GM21737 (cell line): ENCODE measurements at regions not wholly inside any gene's neighbourhood (a gene's known extent, or its start where the extent isn't known, plus 50 kb on each side); places are given as distances from the start of the nearest gene placed in this dataset.

ENCODE experiments used
- ATAC-seq: cut with Tn5 transposase; IDR thresholded peaks from one replicate; pipeline ENCODE4 v1.9.1; 2021; ENCODE audit warnings: mild to moderate bottlenecking, moderate library complexity; ENCODE audit not compliant: unreplicated experiment

DNA sequence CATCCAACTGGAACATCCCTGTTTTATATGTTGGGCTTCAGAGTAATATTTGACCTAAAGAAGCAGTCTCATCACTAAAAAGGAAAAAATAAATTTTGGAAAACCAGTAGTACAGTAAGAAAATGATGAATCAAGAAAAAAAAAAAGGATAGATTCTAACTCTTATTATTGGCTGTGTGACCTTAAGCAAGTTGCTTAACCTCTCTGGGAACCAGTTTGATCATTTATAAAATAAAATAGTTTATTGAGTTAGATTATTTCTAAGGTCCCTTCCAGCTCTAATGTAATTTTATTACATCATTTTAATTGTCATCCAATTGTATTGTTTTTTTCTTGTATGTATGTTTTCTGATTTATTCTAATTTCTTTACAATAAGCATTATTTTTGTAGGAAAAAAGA is 127.0 kb downstream of the PRELID2 start:
- no peak for ATAC-seq

DNA sequence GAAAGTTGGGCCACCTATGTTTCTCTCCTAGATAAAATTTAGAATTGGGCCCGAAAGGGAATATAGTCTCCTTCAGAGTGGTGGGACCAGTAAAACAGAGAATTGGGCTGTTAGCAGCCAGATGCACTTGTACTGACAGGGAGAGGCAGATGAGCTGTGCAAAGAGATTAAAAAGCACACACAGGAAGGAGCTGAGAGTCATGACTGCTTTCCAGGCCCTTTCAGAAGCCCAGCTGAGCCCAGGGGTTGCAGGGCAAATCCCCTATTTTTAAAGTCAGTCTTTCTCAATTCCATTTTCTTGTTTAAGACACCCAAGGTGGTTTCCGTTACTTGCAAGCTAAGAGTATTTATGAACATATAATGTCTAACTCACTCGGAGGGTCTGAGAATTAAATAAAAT is 130.4 kb downstream of the PRELID2 start:
- ATAC-seq, result no peak

DNA sequence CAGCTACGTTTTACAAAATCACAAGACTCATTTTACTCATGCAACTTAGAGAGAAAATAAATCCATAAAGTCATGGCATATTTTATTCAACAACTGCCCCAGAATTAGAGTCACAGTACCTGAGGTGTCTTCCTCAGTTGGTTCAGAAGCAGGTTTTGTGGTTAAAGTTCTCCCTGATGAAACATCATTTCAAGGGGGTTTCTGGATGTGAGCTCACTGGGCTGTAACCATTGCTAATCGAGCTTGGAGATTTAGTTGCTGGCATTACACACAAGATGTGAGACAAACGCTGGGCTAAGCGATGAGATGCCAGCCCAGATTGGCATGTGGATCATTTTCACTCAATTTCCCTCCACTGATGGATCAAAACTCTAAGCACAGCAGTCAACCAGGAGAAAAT is 131.3 kb downstream of the PRELID2 start:
- no peak for ATAC-seq

DNA sequence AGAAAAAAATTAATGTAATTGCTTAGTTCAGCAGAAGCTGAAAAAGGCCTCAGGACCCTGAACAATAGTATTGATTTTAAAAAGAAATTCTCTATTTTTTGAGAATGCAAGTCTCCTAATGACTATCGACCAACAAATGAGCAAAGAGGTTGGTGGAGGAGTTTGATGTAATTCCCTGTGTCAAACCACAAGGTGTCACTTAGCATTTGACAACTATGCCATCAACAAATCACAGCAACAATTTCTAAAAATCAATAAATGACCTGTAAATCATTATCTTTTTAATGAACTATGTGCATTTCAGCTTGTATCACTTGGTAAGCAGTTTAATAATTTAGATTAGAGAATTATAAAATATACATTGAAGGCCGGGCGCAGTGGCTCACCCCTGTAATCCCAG is 133.7 kb downstream of the PRELID2 start:
- ATAC-seq, result no peak

DNA sequence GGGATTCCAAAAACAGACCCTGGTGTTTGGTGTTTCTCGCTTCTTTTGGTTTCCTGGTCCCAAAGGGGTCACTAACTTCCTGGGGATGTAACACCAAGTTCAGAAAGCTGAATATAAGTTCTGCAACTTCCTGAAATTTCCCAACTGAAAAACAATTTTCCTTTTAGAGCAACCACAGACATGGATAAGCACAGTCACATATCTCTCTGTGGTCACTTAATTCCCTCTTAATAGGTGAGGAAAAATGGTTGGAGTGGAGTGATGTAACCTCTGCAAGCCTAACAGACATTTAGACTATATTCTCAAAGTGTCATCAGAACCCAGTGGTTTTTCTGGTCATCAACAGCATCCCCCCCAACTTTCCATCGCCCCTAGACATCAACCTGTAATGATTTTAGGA is 135.3 kb downstream of the PRELID2 start:
- ATAC-seq, result no peak

DNA sequence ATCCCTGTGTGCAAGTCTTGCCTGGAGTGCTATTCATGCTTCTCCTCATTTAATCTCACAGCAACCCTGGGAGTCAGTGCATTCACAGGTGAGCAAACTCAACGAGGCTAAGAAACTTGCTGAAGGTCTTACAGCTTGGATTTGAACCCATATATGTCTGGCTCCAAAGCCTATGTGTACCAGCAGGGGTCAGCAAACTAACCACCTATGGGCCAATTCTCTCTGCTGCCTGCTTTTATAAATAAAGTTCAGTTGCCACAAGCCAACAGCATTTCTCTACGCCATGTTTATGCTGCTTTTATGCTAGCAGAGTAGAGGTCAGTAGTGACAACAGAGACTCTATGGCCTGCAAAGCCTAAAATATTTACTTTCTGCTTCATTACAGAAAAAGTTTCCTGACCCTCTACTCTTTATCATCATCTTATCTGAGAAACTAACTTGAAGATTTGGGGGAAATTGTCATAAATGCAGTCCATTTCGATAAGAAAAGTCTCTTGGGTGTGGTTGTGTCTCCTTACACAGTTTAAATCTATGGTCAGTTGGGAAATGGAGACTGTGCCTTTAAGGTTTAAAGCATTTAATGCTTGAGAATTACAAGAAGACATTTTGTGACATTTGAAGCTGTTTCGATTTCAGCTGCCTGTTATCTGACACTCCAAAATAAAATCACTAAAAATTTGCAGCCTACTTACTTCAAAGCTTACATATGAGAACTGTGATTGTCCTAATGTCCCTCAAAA is 137.7 kb downstream of the PRELID2 start:
- ATAC-seq, result no peak

DNA sequence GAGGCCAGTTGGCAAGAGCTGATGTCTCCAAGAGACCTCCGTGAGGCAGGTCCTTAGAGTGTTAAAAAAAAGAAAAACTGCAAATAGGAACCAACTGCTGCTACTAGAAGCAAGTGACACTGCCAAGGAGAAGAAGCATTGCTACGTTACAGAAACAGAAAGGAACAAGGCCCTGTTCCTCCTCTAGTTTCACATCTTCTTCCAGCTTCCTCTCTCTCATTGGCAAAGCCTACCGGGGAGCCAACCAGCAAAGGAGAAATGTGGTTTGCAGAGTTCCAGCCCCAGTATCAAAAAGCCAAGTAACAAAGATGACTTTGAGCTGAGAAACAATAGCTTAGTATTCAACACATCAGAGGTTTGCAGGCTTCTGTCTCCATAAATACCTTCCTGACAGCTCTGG is 145.9 kb downstream of the PRELID2 start:
- peak; percentile 78 for ATAC-seq

DNA sequence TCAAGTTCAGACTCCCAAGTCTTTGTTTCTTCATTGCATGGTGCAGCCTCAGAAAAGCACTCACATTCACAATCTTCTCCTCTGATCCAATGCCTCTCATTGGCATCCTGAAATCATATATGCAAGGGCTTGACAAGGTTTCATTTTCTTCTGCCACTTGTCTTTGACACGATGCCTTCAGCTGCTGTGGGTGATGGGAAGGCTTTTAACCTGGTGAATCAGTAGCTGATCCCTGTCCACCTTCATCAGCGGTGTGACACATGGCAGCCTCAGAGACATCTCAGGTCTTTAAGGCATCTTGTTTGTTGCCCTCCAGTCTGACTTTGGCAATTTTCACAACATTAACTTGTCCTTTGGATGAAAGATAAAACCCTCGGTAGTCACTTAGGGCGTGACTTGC is 147.2 kb downstream of the PRELID2 start:
- ATAC-seq, result no peak

DNA sequence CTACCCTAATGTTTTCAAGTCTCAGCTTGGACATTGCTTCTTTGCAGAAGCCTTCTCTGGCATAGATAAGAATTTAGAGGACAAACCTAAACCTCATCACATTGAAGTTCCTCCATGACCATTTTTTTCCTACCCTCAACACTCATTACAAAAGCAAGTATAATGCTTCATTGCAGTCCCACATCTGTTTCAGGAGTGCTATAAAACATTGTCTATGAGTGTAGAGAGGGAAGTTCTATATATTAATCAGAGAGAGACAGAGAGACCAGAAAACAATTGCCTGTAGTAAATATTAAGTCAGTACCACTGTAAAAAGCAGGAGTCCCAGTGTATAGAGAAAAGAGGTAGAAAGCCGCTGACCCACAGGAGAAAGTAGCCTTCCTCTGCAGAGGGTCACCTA is 149.7 kb downstream of the PRELID2 start:
- ATAC-seq, result no peak

DNA sequence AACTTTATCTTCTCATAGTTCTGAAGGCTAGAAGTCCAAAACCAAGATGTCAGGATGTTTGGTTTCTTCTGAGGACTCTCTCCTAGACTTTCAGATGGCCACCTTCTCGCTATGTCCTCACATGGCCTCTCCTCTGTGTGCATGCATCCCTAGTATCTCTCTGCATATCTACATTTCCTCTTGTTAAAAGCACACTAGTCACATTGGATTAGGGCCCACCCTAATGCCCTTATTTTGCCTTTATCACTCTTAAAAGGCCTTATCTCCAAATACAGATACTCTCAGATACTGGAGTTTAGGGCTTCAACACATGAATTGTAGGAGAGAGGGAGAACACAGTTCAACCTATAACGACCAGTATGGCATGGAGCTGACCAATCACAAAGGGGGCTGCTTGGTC is 151.7 kb downstream of the PRELID2 start:
- ATAC-seq, result no peak

DNA sequence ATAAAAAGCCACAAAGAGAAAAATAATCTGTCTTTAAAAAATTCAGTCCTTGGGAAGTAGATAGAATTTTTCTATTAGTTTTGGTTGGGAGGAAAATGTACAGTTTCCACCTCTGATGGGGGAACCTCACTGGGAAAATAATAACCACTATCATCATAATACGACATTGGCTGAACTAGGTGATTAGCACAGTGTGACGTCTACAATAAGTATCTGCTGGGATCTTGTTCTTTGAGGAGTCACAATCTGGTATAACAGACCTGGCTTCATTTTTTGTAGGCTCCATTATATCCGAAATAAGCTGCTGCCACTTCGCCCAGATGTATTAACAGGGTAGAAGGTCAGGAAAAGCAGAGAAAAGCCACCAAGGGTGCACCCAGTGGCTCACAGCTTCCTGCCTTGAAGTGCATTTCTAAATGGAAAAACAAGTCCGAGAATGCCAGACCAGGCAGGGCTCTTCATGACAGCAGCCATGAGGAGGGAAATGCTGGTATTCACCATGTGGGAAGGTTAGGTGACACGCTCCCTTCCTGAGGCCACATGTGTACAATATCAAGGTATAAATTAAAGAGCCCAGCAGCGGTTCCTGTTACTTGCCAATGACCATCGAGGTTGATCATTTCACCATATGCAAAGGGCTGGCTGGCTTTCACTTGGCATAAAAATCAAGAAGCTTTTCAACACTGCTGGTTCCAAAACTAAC is 152.8 kb downstream of the PRELID2 start:
- ATAC-seq, result no peak

DNA sequence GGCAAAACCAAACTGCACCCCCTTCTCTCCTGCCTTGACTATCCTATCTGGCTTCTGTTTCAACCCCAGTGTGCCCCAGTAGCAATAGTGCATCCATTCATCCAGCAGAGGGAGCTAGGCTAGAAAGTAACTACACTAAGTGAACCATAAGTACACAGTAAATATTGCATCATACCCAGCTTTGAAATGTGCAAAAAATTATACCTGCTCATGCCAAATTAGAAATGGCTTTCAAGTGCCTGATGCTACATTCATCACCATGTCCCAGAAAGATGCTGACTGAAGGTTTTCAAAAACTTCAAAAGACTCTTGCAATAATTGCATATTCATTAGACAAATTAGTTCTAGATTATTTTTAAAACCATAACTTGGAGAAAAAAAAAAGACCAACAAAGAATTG is 153.5 kb downstream of the PRELID2 start:
- peak; percentile 99 for ATAC-seq

DNA sequence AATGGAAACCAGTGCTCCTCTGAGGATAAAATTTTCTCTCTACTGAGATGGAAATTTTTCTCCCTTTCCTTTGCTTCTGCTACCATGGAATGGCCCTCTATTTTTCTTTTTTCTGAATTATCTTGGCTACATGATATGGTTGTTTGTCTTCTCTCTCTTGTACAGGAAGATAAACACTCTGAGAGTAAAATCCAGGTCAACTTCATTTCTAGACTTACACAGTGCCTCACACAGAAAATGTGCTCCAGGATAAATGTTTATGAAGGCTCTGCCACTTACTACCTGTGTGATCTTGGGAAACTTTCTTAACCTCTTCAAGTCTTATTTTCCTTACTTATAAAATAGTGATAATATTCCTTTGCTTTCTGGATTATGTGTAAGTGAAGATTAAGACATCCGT is 153.9 kb downstream of the PRELID2 start:
- ATAC-seq, result no peak

DNA sequence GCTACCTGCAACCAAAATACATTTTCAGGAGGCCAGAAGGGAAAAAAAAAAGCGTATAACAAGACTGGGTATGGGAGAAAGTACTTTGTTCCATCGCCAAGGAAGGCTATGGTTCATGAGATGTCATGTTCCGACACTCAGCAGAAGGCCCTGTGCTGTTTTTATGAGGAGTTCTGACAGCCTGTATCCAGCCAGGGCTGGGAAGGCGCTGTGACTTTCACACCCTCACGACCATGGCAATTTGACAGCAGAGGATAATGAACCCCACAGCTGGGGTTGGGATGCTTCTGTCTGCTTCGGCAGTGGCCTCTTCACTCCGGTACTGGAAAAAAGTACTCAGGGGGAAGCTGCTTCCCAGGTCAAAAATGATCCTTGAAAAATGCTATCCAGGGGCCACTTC is 154.4 kb downstream of the PRELID2 start:
- no peak for ATAC-seq

DNA sequence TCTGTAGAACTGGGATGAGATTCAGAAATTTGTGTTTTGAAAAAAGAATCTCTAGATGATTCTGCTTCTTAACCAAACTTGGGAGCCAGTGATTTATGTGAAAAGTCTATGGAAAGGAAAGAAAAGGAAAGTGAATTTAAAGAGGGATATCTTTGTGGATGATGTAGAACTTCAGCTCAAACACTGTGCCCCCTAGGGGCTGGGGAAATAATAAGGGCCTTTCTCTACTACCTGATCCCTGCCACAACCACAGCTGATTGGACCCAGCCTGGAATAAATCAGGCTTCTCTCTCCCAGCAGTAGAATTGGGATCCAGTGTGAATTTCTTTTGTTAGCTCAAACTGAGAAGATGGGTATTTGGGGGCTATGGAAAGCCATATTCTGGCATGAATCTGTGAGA is 155.0 kb downstream of the PRELID2 start:
- ATAC-seq, result no peak

DNA sequence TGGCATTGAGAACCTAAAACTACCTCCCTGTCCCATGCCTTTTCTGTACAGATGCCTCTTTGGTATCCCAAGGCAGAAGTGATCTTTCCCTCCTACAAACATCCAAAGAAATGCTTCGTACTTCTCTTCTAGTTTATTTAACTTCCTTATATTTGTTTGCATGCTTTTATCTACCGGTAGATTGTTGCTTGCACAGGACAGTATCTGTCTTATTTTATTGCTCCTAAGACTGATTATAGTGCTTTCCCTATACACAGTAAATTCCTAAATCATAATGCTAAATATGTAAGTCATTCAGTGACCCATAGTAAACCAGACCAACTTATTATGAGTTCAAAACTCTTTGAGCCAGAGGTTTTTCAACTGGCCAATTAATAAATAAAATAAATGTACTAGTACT is 156.9 kb downstream of the PRELID2 start:
- ATAC-seq, result no peak

DNA sequence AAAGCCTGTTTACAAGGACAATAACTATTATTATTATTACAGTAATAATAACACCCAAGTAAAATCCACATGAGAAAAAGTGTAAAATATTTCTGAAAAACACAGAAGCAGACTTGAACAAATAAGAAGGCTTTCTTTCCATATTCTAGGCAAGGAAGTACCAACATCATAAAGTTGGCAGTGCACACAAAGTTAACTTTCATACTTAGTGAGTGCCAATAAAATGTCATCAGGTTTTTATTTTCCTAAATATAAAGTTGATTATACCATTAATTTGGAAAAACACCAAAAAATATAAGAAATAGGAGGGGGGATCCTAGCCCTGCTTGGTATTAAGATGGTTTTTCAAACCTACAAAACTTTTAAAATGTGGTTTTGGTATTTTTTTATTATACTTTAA is 161.4 kb downstream of the PRELID2 start:
- ATAC-seq, result no peak

DNA sequence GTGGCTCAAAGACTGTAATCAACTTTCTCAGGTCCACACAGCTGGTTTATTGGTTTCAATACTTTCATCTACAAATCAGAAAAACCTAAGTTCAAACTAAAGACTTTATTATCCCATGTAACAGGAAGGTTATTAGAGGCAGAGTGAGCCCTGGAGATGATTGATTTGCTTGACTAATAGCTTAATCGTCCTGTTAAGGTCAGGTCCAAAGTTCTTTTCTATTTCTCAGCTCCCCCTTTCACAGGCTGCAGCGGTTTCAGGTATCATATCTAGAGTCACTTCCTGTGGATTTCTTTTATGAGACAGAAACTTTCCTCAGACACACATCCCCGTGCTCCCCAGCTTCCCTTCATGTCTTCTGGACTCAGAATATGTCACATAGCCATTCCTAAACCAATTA is 166.4 kb downstream of the PRELID2 start:
- ATAC-seq, result no peak

DNA sequence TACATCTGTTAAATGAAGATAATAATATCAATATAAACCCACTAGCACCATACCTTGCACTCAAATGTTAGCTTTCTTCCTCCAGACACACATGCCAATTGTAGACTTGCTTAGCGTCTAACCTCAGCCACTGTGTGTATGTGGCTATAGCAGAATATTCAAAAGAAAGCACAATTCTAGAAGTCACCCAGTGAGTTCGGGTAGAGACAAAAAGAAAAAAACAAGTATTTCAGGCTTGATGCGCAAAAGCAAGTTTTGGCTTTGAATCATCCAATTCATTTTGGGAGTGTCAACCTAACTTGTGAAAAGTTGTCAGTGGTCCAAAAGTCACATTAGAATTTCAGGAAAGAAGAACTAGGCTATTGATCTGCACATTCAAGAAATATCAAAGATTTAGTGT is 167.4 kb downstream of the PRELID2 start:
- no peak for ATAC-seq

DNA sequence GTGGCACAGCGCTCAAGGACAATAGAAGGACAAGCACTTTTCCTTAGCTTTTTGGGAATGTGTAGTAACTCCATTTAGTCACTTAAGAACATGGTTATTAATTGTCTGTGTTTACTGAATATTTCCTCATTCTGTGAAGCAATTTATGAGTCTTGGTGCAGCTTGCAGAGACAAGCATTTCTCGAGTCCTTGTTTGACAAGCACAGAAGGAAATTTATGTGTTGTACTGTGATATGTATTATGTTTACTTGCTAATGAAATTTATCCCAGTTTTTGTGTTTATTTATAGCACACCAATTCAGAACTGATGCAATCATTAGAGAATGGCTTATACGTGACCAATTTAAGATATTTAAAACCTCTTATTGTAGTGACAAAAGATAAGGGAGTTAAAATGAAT is 168.6 kb downstream of the PRELID2 start:
- no peak for ATAC-seq

DNA sequence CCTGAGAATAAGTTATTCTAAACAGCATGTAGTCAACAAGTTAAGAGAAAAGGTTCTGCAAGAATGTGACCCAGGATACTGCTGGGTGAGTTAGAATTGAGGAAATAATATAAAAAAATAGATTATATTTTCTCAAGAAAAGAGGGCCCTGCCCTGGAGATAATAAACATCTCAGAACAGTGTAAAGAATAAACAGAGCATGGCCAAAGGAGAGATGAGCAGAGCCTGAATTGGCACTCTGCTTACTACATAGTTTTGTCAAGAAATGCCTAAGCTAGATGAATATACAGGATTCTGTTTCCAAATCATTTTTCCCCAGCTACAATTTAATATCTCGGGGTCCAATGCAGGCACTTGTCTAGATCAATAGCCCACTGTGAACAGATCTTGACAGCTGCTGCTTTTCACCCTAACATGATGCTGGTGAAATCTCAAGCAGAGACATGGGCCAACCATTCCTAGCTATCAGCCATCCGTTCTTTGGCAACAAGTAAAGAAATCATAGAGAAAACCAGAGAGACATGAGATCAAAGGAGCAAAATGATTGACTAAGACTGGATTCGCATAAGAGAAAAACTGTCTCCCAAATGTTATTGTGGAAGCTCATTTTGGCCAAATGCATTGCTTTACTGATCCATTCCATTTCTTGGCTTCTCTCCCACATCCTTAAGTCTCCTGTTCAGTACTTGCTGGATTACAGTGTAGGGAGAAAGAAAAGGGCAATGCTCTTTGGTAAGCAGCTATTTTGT is 173.2 kb downstream of the PRELID2 start:
- no peak for ATAC-seq
